Right lobe of liver (tissue), 6 donors: ENCODE measurements at regions not wholly inside any gene's neighbourhood (a gene's known extent, or its start where the extent isn't known, plus 50 kb on each side); places are given as distances from the start of the nearest gene placed in this dataset.

Experiments used
- ATAC-seq, 4 donors: fragments of 200-7000 bp; cut with Tn5 transposase; one replicate each; pipeline ENCODE4 v1.9.1; 2020; ENCODE audit warnings: mild to moderate bottlenecking in 4 of 4, moderate library complexity in 4 of 4
- DNase-seq, 3 donors: peaks; one replicate each; pipeline ENCODE4 v3.0.0-alpha.2; 2020
- H3K27ac ChIP-seq, 3 donors: fragments of 200-600 bp; one replicate each; pipeline ENCODE4 v1.8.0; 2022
- H3K27me3 ChIP-seq, 2 donors: fragments of 200-600 bp; one replicate each; pipeline ENCODE4 v1.8.0; 2022
- H3K36me3 ChIP-seq, 4 donors: fragments of 200-600 bp; sonication (generic) in 1 of 4; one replicate each; pipeline versions ENCODE4 v1.5.1 to v1.8.0; 2017 to 2022; ENCODE audit warnings: control low read depth in 1 of 4
- H3K4me1 ChIP-seq, 4 donors: fragments of 200-600 bp; sonication (generic) in 1 of 4; one replicate each; pipeline versions ENCODE4 v1.5.1 to v1.8.0; 2017 to 2022; ENCODE audit warnings: control low read depth in 1 of 4
- H3K4me3 ChIP-seq, 3 donors: fragments of 200-600 bp; one replicate each; pipeline ENCODE4 v1.8.0; 2022
- H3K9me3 ChIP-seq, 4 donors: fragments of 200-600 bp; sonication (generic) in 1 of 4; one replicate each; pipeline versions ENCODE4 v1.5.1 to v1.8.0; 2017 to 2022; ENCODE audit warnings: control low read depth in 1 of 4
- POLR2A ChIP-seq: fragments of 450-650 bp; IDR thresholded peaks from one replicate; pipeline ENCODE4 v1.6.1; 2017; ENCODE audit warnings: antibody characterized with exemption, mild to moderate bottlenecking
- WGBS: methylation state at CpG from one replicate; pipeline ENCODE4 v1.1.6; 2018; ENCODE audit warnings: low coverage, low lambda C conversion rate; ENCODE audit not compliant: insufficient coverage; ENCODE audit errors: missing lambda C conversion rate; 5-methylcytosine and 5-hydroxymethylcytosine counted together
- intact Hi-C, 2 donors: fragments of 100-400 bp; cut with DNase I; formaldehyde crosslinking; loops; one replicate each; pipeline versions ENCODE4 v1.11.2 to v1.14.1; 2022
- TF ChIP-seq, protein P1 (sequence below), 4 donors: fragments of 200-600 bp in 3 of 4; fragments of 450-650 bp in 1 of 4; IDR thresholded peaks; one replicate each; pipeline versions ENCODE4 v1.5.1 to v1.8.0; 2016 to 2022; ENCODE audit warnings: antibody characterized with exemption in 4 of 4, mild to moderate bottlenecking in 2 of 4
- donor health status: DM: no; HTN: yes; CAD: no.
- donor health status: DM: no; HTN: no; CAD: no.
- donor health status: DM: no; HTN: no; CAD: no.
- donor health status: DM: no; HTN: yes; CAD: no.
- donor health status: DM: no; HTN: yes; CAD: no.

DNA sequence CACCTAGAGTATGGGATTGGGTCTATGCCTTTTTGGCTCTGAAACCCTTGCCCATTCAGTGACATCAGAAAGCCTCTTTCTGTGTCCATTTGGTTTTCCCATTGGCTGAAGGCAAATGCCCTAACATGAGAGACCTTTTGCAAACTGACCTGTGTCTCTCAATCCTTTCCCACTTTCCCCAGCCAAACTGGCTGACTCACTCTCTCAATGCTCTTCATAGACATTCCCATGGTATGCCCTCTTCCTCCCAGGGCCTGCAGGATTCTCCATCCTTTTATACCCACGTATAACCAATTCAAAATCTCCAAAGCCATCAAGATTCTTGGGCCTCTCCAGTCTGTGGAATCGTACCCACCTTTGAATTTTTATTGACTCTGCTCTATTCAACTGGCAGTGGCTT, 563.3 kb downstream of the GATA3 start:
- no peak overlapping the region for H3K27ac ChIP-seq
- H3K27me3 ChIP-seq, result no peaks in the 10 kb centered on the region
- no peak for TF ChIP-seq POLR2A
- TF ChIP-seq, protein P1, sequence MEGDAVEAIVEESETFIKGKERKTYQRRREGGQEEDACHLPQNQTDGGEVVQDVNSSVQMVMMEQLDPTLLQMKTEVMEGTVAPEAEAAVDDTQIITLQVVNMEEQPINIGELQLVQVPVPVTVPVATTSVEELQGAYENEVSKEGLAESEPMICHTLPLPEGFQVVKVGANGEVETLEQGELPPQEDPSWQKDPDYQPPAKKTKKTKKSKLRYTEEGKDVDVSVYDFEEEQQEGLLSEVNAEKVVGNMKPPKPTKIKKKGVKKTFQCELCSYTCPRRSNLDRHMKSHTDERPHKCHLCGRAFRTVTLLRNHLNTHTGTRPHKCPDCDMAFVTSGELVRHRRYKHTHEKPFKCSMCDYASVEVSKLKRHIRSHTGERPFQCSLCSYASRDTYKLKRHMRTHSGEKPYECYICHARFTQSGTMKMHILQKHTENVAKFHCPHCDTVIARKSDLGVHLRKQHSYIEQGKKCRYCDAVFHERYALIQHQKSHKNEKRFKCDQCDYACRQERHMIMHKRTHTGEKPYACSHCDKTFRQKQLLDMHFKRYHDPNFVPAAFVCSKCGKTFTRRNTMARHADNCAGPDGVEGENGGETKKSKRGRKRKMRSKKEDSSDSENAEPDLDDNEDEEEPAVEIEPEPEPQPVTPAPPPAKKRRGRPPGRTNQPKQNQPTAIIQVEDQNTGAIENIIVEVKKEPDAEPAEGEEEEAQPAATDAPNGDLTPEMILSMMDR (IDR thresholded peaks at IDR 0.05), result no peak
- H3K4me3 ChIP-seq, result no peak overlapping the region
- H3K9me3 ChIP-seq, result no peaks in the 10 kb centered on the region
- intact Hi-C loops, result no loop called here
- no peak for DNase-seq
- WGBS, result 51% methylated on average over 2 of the region's 2 CpGs
- ATAC-seq, result no peak
- H3K4me1 ChIP-seq, result no peaks in the 10 kb centered on the region
- no peaks in the 10 kb centered on the region for H3K36me3 ChIP-seq

DNA sequence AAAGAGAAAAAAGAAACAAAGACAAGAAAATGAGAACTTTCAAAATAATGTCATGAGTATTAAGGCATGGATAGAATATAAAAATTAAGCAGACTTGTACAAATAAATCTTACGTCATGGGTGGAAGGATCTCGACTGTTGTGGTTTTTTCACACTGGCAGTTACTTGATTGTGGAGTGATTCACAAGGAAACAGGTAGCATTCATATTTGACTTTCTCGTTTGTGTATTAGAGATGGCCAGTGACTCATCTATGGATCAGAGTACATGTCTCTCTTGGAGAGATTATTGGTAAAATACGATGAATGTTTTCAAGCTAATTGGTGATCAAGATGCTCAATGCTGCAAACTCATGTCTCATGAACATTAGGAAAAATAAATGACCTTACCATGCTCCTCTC, 564.3 kb downstream of the GATA3 start:
- DNase-seq (no peak), ATAC-seq (no peak)
- Histone ChIP-seq H3K27ac (no peak overlapping the region), H3K27me3 (no peaks in the 10 kb centered on the region), H3K36me3 (no peaks in the 10 kb centered on the region), H3K9me3 (no peaks in the 10 kb centered on the region), H3K4me1 (no peaks in the 10 kb centered on the region), H3K4me3 (no peak overlapping the region)
- 54% methylated on average over 4 of the region's 4 CpGs for WGBS
- intact Hi-C loops, result no loop called here
- no peak for TF ChIP-seq POLR2A
- TF ChIP-seq, protein P1 (IDR thresholded peaks at IDR 0.05), result no peak

DNA sequence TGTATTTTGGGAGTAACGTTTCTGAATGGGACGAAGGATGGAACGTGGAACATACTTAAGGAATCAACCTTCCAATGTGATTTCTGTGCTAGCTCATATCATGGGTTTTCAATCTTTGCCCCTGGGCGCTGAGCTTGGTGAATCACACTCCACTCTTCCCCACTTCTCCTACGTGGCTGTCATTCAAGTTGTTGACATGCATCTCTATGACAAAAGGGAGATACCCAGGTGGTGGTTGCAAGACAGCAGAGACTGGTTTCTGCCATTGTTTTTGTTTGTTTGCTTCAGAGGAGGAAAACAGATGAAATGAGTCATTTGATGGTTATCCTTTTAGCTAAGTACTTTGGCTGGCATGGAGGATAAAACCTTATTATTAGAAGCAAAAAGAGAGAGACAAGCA, 573.9 kb downstream of the GATA3 start:
- intact Hi-C loops, result no loop called here
- 33% methylated on average over 5 of the region's 5 CpGs for WGBS
- Histone ChIP-seq H3K4me1 (no peaks in the 10 kb centered on the region), H3K4me3 (no peak overlapping the region), H3K36me3 (no peaks in the 10 kb centered on the region), H3K27ac (no peak overlapping the region), H3K27me3 (no peaks in the 10 kb centered on the region), H3K9me3 (no peaks in the 10 kb centered on the region)
- TF ChIP-seq POLR2A, result no peak
- TF ChIP-seq, protein P1 (IDR thresholded peaks at IDR 0.05), result no peak
- DNase-seq (no peak), ATAC-seq (no peak)

DNA sequence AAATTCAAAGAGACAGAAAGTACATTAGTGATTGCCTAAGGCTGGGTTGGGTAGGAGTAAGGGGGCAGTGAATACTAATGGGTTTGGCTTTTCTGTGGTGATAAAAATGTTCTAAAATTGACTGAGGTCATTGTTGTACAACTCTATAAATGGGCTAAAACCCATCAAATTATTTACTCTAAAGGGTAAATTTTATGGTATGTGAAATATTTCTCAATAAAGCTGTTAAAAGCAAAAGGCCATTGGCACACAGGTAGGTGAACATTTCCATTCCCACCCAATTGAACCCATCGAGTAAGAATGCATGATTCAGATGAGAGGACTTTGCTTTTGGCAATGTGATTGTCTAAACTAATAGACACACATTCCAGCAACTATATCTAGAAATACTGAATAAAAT, 579.4 kb downstream of the GATA3 start:
- Histone ChIP-seq H3K4me1 (no peaks in the 10 kb centered on the region), H3K27ac (no peak overlapping the region), H3K36me3 (no peaks in the 10 kb centered on the region), H3K9me3 (no peaks in the 10 kb centered on the region), H3K4me3 (no peak overlapping the region), H3K27me3 (no peaks in the 10 kb centered on the region)
- intact Hi-C loops, result no loop called here
- TF ChIP-seq, protein P1 (IDR thresholded peaks at IDR 0.05), result no peak
- no peak for TF ChIP-seq POLR2A
- no peak for ATAC-seq
- WGBS, result 31% methylated on average over 1 of the region's 1 CpG
- DNase-seq, result no peak

DNA sequence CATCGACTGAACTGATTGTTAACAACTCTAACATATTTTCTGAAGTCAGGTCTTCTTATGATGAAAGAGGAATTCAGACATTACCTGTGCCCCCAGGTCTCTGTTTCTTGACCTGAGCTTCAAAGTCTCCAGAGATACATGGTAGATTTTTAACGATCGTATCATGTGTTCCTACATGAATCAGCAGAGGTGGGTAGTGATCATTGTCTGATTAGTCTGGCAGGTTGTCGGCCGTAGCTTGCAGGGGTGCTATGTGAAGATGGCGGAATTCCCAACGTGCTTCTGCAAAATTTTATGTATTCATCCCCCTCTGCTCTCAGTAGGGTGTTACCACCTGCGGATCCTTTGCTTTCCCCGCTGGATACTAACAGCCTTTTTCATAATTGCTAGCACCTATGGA, 581.9 kb downstream of the GATA3 start:
- WGBS, result 74% methylated on average over 8 of the region's 9 CpGs
- Histone ChIP-seq H3K4me1 (no peaks in the 10 kb centered on the region), H3K9me3 (no peaks in the 10 kb centered on the region), H3K4me3 (no peak overlapping the region), H3K27me3 (no peaks in the 10 kb centered on the region), H3K27ac (no peak overlapping the region), H3K36me3 (no peaks in the 10 kb centered on the region)
- no peak for ATAC-seq
- no peak for TF ChIP-seq POLR2A
- TF ChIP-seq, protein P1 (IDR thresholded peaks at IDR 0.05), result no peak
- no peak for DNase-seq
- intact Hi-C loops, result no loop called here
